Liver (tissue), 8 donors: ENCODE measurements at regions not wholly inside any gene's neighbourhood (a gene's known extent, or its start where the extent isn't known, plus 50 kb on each side); places are given as distances from the start of the nearest gene placed in this dataset.

Experiments
- DNase-seq: peaks from one replicate; pipeline ENCODE4 v3.0.0-alpha.2; 2017; ENCODE audit warnings: low spot score
- H3K27ac ChIP-seq, 2 donors: one replicate each; pipeline ENCODE4 v1.7.0; 2013; ENCODE audit warnings: inconsistent platforms in 2 of 2, low read length in 2 of 2, control low read depth in 1 of 2, low read depth in 1 of 2, mild to moderate bottlenecking in 1 of 2
- H3K27me3 ChIP-seq, 4 donors: one replicate each; pipeline versions ENCODE4 v1.6.1 to v1.7.0; 2013; ENCODE audit warnings: low read length in 3 of 4, inconsistent platforms in 1 of 4, mild to moderate bottlenecking in 1 of 4, moderate library complexity in 1 of 4; ENCODE audit not compliant: control insufficient read depth in 4 of 4, insufficient read depth in 4 of 4
- H3K36me3 ChIP-seq, 4 donors: one replicate each; pipeline versions ENCODE4 v1.6.1 to v1.7.0; 2013; ENCODE audit warnings: low read length in 3 of 4, mild to moderate bottlenecking in 3 of 4, low read depth in 1 of 4, moderate library complexity in 1 of 4; ENCODE audit not compliant: control insufficient read depth in 4 of 4, insufficient read depth in 3 of 4
- H3K4me1 ChIP-seq, 4 donors: one replicate each; pipeline versions ENCODE4 v1.6.1 to v1.7.0; 2013; ENCODE audit warnings: low read length in 3 of 4, mild to moderate bottlenecking in 3 of 4, moderate library complexity in 1 of 4; ENCODE audit not compliant: control insufficient read depth in 4 of 4, insufficient read depth in 4 of 4
- H3K4me3 ChIP-seq, 3 donors: one replicate each; pipeline versions ENCODE4 v1.6.1 to v1.7.0; 2013; ENCODE audit warnings: low read length in 3 of 3, control low read depth in 1 of 3, low read depth in 1 of 3, mild to moderate bottlenecking in 1 of 3
- H3K9ac ChIP-seq, 2 donors: one replicate each; pipeline ENCODE4 v1.7.0; 2013; ENCODE audit warnings: low read length in 2 of 2, mild to moderate bottlenecking in 2 of 2, moderate library complexity in 2 of 2, control low read depth in 1 of 2, low read depth in 1 of 2
- H3K9me3 ChIP-seq, 4 donors: one replicate each; pipeline versions ENCODE4 v1.6.1 to v1.7.0; 2013; ENCODE audit warnings: low read length in 3 of 4; ENCODE audit not compliant: control insufficient read depth in 4 of 4
- ATF3 ChIP-seq: IDR thresholded peaks from 2 replicates; pipeline ENCODE4 v1.6.1; 2016; ENCODE audit warnings: antibody characterized with exemption
- EGR1 ChIP-seq, 2 donors: IDR thresholded peaks; 2 replicates each; pipeline ENCODE4 v1.6.1; 2016 to 2018; ENCODE audit warnings: antibody characterized with exemption in 2 of 2, low read depth in 2 of 2
- FOXA1 ChIP-seq: IDR thresholded peaks from 2 replicates; pipeline ENCODE4 v1.6.1; 2016; ENCODE audit warnings: antibody characterized with exemption
- FOXA2 ChIP-seq: IDR thresholded peaks from 2 replicates; pipeline ENCODE4 v1.6.1; 2016; ENCODE audit warnings: antibody characterized with exemption
- GABPA ChIP-seq, 2 donors: IDR thresholded peaks in 1 of 2; conservative IDR thresholded peaks in 1 of 2; 2 replicates each; pipeline ENCODE4 v1.6.1; 2016; ENCODE audit warnings: antibody characterized with exemption in 2 of 2, mild to moderate bottlenecking in 1 of 2, moderate library complexity in 1 of 2
- HNF4A ChIP-seq, 2 donors: conservative IDR thresholded peaks; 2 replicates each; pipeline ENCODE4 v1.6.1; 2016; ENCODE audit warnings: antibody characterized with exemption in 2 of 2, mild to moderate bottlenecking in 2 of 2
- HNF4G ChIP-seq: IDR thresholded peaks from 2 replicates; pipeline ENCODE4 v1.6.1; 2016; ENCODE audit warnings: antibody characterized with exemption
- JUND ChIP-seq, 2 donors: IDR thresholded peaks; 2 replicates each; pipeline ENCODE4 v1.6.1; 2016; ENCODE audit warnings: antibody characterized with exemption in 2 of 2
- MAX ChIP-seq: IDR thresholded peaks from 2 replicates; pipeline ENCODE4 v1.6.1; 2016; ENCODE audit warnings: antibody characterized with exemption
- RAD21 ChIP-seq, 2 donors: IDR thresholded peaks; 2 replicates each; pipeline ENCODE4 v1.6.1; 2016; ENCODE audit warnings: antibody characterized with exemption in 2 of 2, mild to moderate bottlenecking in 2 of 2
- REST ChIP-seq: IDR thresholded peaks from 2 replicates; pipeline ENCODE4 v1.6.1; 2016; ENCODE audit warnings: antibody characterized with exemption, mild to moderate bottlenecking
- RXRA ChIP-seq, 2 donors: IDR thresholded peaks; 2 replicates each; pipeline ENCODE4 v1.6.1; 2017 to 2018; ENCODE audit warnings: antibody characterized with exemption in 2 of 2, mild to moderate bottlenecking in 1 of 2
- SP1 ChIP-seq: IDR thresholded peaks from 2 replicates; pipeline ENCODE4 v1.6.1; 2018; ENCODE audit warnings: antibody characterized with exemption, mild to moderate bottlenecking
- TAF1 ChIP-seq: conservative IDR thresholded peaks from 2 replicates; pipeline ENCODE4 v1.6.1; 2016; ENCODE audit warnings: antibody characterized with exemption, mild to moderate bottlenecking
- YY1 ChIP-seq: IDR thresholded peaks from 2 replicates; pipeline ENCODE4 v1.6.1; 2016; ENCODE audit warnings: antibody characterized with exemption, mild to moderate bottlenecking
- WGBS: extraction: QIAGEN DNeasy Blood & Tissue Kit; methylation state at CpG from one replicate; pipeline ENCODE4 v1.1.7; 2013; 5-methylcytosine and 5-hydroxymethylcytosine counted together
- TF ChIP-seq, protein P1 (sequence below): fragments of 150-350 bp; IDR thresholded peaks from 2 replicates; pipeline ENCODE4 v1.5.1; 2017; ENCODE audit warnings: improper control_type of control experiment, low read depth, low read length; ENCODE audit not compliant: missing input control
- TF ChIP-seq, protein P2 (sequence below): IDR thresholded peaks from 2 replicates; pipeline ENCODE4 v1.6.1; 2016; ENCODE audit warnings: antibody characterized with exemption
- donor health status: healthy.
- donor health status: healthy.
- donor health status: healthy.
- donor health status: healthy.
- donor health status: healthy.

- Histone ChIP-seq H3K9me3 (peaks cover 0 to 2% (median 0%) of the 10 kb centered on the region in 4 donors), H3K4me1 (no peaks in the 10 kb centered on the region), H3K27ac (no peak overlapping the region), H3K9ac (no peak overlapping the region), H3K4me3 (no peak overlapping the region), H3K36me3 (no peaks in the 10 kb centered on the region), H3K27me3 (no peaks in the 10 kb centered on the region)
- WGBS: 65% methylated on average over 2 of the region's 2 CpGs
- TF ChIP-seq GABPA (IDR thresholded peaks at IDR 0.05 in 1 of 2, conservative IDR thresholded peaks at IDR 0.05 in 1 of 2) (no peak), JUND (IDR thresholded peaks at IDR 0.05) (no peak), RXRA (IDR thresholded peaks at IDR 0.05) (no peak), SP1 (no peak), RAD21 (IDR thresholded peaks at IDR 0.05) (no peak), HNF4A (conservative IDR thresholded peaks at IDR 0.05) (no peak), YY1 (no peak), ATF3 (no peak), TAF1 (no peak), HNF4G (no peak), REST (no peak), EGR1 (IDR thresholded peaks at IDR 0.05; ENCODE audit: low read depth in 2 of 2) (no peak), FOXA2 (no peak), FOXA1 (no peak)
- no peak for DNase-seq
Measured at GRCh38 chr3:28645149-28645548, 296.5 kb upstream of the AZI2 start.

DNA sequence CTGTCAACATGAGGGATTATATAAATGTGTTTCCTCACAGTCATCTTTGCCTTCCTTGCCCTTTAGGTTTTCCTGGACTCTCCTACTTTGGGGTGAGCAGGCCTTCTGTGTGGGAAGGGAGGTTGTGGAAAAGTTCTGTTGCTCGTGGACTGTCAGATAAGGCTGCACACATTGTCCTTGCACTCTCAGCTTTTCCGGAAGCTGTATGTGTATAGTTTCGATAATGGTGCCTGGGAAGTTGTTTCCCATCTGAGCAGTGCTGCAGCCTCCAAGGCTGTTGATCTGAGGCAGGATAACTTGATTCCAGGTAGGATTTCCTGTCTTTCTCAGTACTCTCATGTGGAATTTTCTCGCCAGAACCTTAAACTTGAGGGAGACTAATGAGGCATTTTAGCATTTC lies 297.8 kb upstream of the AZI2 start:
- Histone ChIP-seq H3K4me3 (no peak overlapping the region), H3K9ac (no peak overlapping the region)
- 79% methylated on average over 4 of the region's 4 CpGs for WGBS

GRCh38 chr3:28649266-28649665 lies 300.6 kb upstream of the AZI2 start:
- no peak for DNase-seq
- H3K36me3 ChIP-seq: no peaks in the 10 kb centered on the region
- H3K4me3 ChIP-seq: no peak overlapping the region
- no peaks in the 10 kb centered on the region for H3K27me3 ChIP-seq
- H3K27ac ChIP-seq: no peak overlapping the region
- no peak overlapping the region for H3K9ac ChIP-seq
- WGBS: 89% methylated on average over 2 of the region's 2 CpGs
- no peaks in the 10 kb centered on the region for H3K4me1 ChIP-seq
- H3K9me3 ChIP-seq: no peaks in the 10 kb centered on the region
- TF ChIP-seq, protein P1, sequence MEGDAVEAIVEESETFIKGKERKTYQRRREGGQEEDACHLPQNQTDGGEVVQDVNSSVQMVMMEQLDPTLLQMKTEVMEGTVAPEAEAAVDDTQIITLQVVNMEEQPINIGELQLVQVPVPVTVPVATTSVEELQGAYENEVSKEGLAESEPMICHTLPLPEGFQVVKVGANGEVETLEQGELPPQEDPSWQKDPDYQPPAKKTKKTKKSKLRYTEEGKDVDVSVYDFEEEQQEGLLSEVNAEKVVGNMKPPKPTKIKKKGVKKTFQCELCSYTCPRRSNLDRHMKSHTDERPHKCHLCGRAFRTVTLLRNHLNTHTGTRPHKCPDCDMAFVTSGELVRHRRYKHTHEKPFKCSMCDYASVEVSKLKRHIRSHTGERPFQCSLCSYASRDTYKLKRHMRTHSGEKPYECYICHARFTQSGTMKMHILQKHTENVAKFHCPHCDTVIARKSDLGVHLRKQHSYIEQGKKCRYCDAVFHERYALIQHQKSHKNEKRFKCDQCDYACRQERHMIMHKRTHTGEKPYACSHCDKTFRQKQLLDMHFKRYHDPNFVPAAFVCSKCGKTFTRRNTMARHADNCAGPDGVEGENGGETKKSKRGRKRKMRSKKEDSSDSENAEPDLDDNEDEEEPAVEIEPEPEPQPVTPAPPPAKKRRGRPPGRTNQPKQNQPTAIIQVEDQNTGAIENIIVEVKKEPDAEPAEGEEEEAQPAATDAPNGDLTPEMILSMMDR: no peak
- no peak for TF ChIP-seq REST
- TF ChIP-seq MAX: no peak
- no peak for TF ChIP-seq TAF1
- TF ChIP-seq EGR1 (IDR thresholded peaks at IDR 0.05; ENCODE audit: low read depth in 2 of 2): no peak
- TF ChIP-seq RAD21 (IDR thresholded peaks at IDR 0.05): no peak
- TF ChIP-seq, protein P2, sequence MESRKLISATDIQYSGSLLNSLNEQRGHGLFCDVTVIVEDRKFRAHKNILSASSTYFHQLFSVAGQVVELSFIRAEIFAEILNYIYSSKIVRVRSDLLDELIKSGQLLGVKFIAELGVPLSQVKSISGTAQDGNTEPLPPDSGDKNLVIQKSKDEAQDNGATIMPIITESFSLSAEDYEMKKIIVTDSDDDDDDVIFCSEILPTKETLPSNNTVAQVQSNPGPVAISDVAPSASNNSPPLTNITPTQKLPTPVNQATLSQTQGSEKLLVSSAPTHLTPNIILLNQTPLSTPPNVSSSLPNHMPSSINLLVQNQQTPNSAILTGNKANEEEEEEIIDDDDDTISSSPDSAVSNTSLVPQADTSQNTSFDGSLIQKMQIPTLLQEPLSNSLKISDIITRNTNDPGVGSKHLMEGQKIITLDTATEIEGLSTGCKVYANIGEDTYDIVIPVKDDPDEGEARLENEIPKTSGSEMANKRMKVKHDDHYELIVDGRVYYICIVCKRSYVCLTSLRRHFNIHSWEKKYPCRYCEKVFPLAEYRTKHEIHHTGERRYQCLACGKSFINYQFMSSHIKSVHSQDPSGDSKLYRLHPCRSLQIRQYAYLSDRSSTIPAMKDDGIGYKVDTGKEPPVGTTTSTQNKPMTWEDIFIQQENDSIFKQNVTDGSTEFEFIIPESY: no peak
- no peak for TF ChIP-seq ATF3

More for the DNA sequence above, 297.8 kb upstream of the AZI2 start:
- no peaks in the 10 kb centered on the region for H3K9me3 ChIP-seq
- no peak for TF ChIP-seq RXRA (IDR thresholded peaks at IDR 0.05)
- no peak for TF ChIP-seq JUND (IDR thresholded peaks at IDR 0.05)
- H3K4me1 ChIP-seq: no peaks in the 10 kb centered on the region
- no peak for DNase-seq
- no peaks in the 10 kb centered on the region for H3K27me3 ChIP-seq
- H3K27ac ChIP-seq: no peak overlapping the region
- no peaks in the 10 kb centered on the region for H3K36me3 ChIP-seq
